ENCODE measurements at regions not wholly inside any gene's neighbourhood (a gene's known extent, or its start where the extent isn't known, plus 50 kb on each side); places are given as distances from the start of the nearest gene placed in this dataset.

- no peak for DNase-seq (ENCODE audit: low spot score)
These were observed 52.1 kb upstream of the DIPK1A start for GRCh38 chr1:93013145-93014065.

GRCh38 chr1:93014168-93014567 lies 52.9 kb upstream of the DIPK1A start:
- no peak for DNase-seq (ENCODE audit: low spot score)

DNA sequence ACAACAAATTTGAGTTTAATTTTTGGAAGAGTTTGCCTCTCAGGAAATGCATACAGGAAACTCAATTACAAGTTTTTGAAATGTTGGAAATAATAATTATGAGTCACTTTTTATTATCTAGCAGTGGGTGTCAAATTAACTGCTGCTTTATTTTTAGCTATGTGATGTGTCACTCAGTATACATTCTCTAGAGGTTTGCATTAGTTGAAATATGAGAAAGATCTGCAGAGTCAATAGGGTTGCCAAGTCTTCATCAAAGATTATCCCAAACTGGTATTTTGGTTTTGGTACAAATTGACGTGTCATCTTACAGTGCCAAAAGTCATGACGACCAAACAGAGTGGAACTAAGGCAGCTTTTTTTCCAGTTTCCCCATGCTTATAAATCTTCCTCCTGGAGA lies 54.3 kb upstream of the DIPK1A start:
- DNase-seq (ENCODE audit: low spot score) = no peak

DNA sequence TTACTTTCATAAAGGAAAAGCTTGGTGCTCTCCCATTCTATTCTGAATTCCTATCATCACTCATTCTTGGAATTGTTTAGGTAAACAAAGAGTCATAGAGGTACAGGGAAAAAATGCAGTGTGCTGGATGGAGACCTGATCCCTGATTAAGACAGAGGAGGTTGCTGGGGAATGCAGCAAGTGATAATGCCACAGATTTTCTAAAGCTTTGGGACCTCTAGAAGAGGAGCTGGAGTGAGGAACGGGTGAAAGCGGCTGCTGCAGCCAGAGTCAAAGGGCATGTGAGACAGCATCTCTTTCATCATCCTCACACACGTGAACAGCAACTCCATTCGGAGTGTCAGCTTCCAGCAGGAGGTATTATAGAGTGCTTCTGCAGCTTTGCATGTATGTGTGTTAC lies 54.9 kb upstream of the DIPK1A start:
- no peak for DNase-seq (ENCODE audit: low spot score)

GRCh38 chr1:93021539-93022134 lies 57.4 kb upstream of the MTF2 start:
- peak; percentile 48 for DNase-seq (ENCODE audit: low spot score)

GRCh38 chr1:93022580-93022979 lies 56.5 kb upstream of the MTF2 start:
- no peak for DNase-seq (ENCODE audit: low spot score)

DNA sequence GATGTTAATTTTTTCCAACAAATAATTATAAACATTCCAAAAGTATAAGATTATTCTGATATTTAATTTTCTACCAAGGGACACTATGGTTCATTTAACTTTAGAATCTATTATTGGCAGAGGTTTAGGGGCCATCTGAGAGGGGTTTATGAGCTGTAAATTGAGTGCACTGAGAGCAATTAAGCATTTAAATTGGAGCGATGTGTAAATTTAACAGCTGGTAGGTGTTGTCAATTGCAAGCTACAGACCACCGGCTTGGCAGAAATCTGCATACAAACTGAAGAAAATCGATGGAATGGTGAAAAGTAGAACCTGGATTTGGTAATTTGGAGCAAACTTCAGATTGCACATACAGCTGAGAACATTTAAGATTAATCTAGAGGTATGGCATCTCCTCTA lies 55.8 kb upstream of the MTF2 start:
- no peak for DNase-seq (ENCODE audit: low spot score)

GRCh38 chr1:93025572-93025971 lies 53.5 kb upstream of the MTF2 start:
- DNase-seq (ENCODE audit: low spot score) = no peak

DNA sequence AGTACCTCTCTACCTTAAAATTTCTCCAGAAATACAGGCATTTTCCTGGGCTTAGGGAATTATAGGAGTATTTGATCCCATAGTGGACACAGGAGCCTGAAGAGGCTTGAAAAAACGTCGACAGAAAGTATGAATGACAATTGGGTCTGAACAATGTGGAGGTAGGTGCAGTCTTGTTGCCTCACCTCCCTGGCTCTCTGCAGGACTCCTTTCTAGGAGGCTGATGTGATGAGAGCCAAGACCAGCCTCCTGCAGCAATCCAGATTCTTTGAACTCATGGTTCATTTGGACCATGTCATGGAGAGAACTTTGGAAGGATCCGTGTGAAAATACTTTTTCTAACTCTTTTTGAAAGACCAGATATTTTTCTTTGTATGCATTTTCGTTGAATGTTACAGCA lies 50.5 kb upstream of the MTF2 start:
- DNase-seq (ENCODE audit: low spot score) = no peak

All from pons (tissue), 1 donor.